ENCODE measurements at regions not wholly inside any gene's neighbourhood (a gene's known extent, or its start where the extent isn't known, plus 50 kb on each side); places are given as distances from the start of the nearest gene placed in this dataset.
A peak's percentile ranks its signal among the peaks of the same experiment; 100 is the strongest.

GRCh38 chr1:38371505-38371844 lies 324.9 kb upstream of the POU3F1 start:
- Histone ChIP-seq H3K9ac (ENCODE audit: low read depth in 1 of 2, low read length in 2 of 2) (no peak overlapping the region), H3K27me3 (ENCODE audit: control insufficient read depth in 4 of 4, insufficient read depth in 4 of 4, low read length in 3 of 4) (peaks cover 0 to 2% (median 0%) of the 10 kb centered on the region in 4 donors), H3K9me3 (ENCODE audit: control insufficient read depth in 4 of 4, low read length in 3 of 4) (peaks cover 2 to 10% (median 5%) of the 10 kb centered on the region in 4 donors), H3K36me3 (ENCODE audit: control insufficient read depth in 4 of 4, insufficient read depth in 3 of 4, low read depth in 1 of 4, low read length in 3 of 4) (no peaks in the 10 kb centered on the region), H3K4me1 (ENCODE audit: control insufficient read depth in 4 of 4, insufficient read depth in 4 of 4, low read length in 3 of 4) (no peaks in the 10 kb centered on the region), H3K4me3 (ENCODE audit: low read depth in 1 of 3, low read length in 3 of 3) (no peak overlapping the region), H3K27ac (ENCODE audit: low read depth in 1 of 2, low read length in 2 of 2) (no peak overlapping the region)
- TF ChIP-seq MAX (IDR thresholded peaks at IDR 0.05) (no peak), RAD21 (IDR thresholded peaks at IDR 0.05) (no peak), EGR1 (IDR thresholded peaks at IDR 0.05; ENCODE audit: low read depth in 2 of 2) (no peak)
- peak; percentile 9 for DNase-seq (ENCODE audit: low spot score)
- WGBS: 84% methylated on average over 1 of the region's 1 CpG

- Histone ChIP-seq H3K36me3 (ENCODE audit: control insufficient read depth in 4 of 4, insufficient read depth in 3 of 4, low read depth in 1 of 4, low read length in 3 of 4) (no peaks in the 10 kb centered on the region), H3K9ac (ENCODE audit: low read depth in 1 of 2, low read length in 2 of 2) (no peak overlapping the region), H3K9me3 (ENCODE audit: control insufficient read depth in 4 of 4, low read length in 3 of 4) (peaks cover 2 to 10% (median 5%) of the 10 kb centered on the region in 4 donors), H3K4me1 (ENCODE audit: control insufficient read depth in 4 of 4, insufficient read depth in 4 of 4, low read length in 3 of 4) (no peaks in the 10 kb centered on the region), H3K27ac (ENCODE audit: low read depth in 1 of 2, low read length in 2 of 2) (no peak overlapping the region), H3K4me3 (ENCODE audit: low read depth in 1 of 3, low read length in 3 of 3) (no peak overlapping the region), H3K27me3 (ENCODE audit: control insufficient read depth in 4 of 4, insufficient read depth in 4 of 4, low read length in 3 of 4) (peaks cover 0 to 2% (median 0%) of the 10 kb centered on the region in 4 donors)
- peak; percentile 5 for DNase-seq (ENCODE audit: low spot score)
- WGBS: 72% methylated on average over 14 of the region's 14 CpGs
- no peak for TF ChIP-seq SP1 (IDR thresholded peaks at IDR 0.05)
- TF ChIP-seq YY1 (IDR thresholded peaks at IDR 0.05): no peak
- no peak for TF ChIP-seq CTCF (IDR thresholded peaks at IDR 0.05; ENCODE audit: low read depth, low read length, missing input control)
- no peak for TF ChIP-seq TAF1 (conservative IDR thresholded peaks at IDR 0.05)
- no peak for TF ChIP-seq ATF3 (IDR thresholded peaks at IDR 0.05)
- TF ChIP-seq HNF4A (conservative IDR thresholded peaks at IDR 0.05): no peak
Measured at GRCh38 chr1:38370716-38371504, 324.3 kb upstream of the POU3F1 start.

GRCh38 chr1:38365242-38365641 lies 318.6 kb upstream of the POU3F1 start:
- no peak overlapping the region for H3K4me3 ChIP-seq (ENCODE audit: low read depth in 1 of 3, low read length in 3 of 3)
- whole genome bisulfite sequencing: 41% methylated on average over 1 of the region's 1 CpG
- DNase-seq (ENCODE audit: low spot score): no peak
- no peaks in the 10 kb centered on the region for H3K27me3 ChIP-seq (ENCODE audit: control insufficient read depth in 4 of 4, insufficient read depth in 4 of 4, low read length in 3 of 4)
- no peak overlapping the region for H3K27ac ChIP-seq (ENCODE audit: low read depth in 1 of 2, low read length in 2 of 2)
- H3K9me3 ChIP-seq (ENCODE audit: control insufficient read depth in 4 of 4, low read length in 3 of 4): no peaks in the 10 kb centered on the region
- TF ChIP-seq RXRA (IDR thresholded peaks at IDR 0.05) (no peak), FOXA1 (IDR thresholded peaks at IDR 0.05) (no peak), GABPA (IDR thresholded peaks at IDR 0.05 in 1 of 2, conservative IDR thresholded peaks at IDR 0.05 in 1 of 2) (no peak), ZBTB33 (IDR thresholded peaks at IDR 0.05) (no peak), REST (IDR thresholded peaks at IDR 0.05) (no peak), NR2F2 (IDR thresholded peaks at IDR 0.05) (no peak), EGR1 (IDR thresholded peaks at IDR 0.05; ENCODE audit: low read depth in 2 of 2) (no peak), HNF4A (conservative IDR thresholded peaks at IDR 0.05) (no peak), YY1 (IDR thresholded peaks at IDR 0.05) (no peak), SP1 (IDR thresholded peaks at IDR 0.05) (no peak), RAD21 (IDR thresholded peaks at IDR 0.05) (no peak), TAF1 (conservative IDR thresholded peaks at IDR 0.05) (no peak)
- no peak overlapping the region for H3K9ac ChIP-seq (ENCODE audit: low read depth in 1 of 2, low read length in 2 of 2)
- H3K36me3 ChIP-seq (ENCODE audit: control insufficient read depth in 4 of 4, insufficient read depth in 3 of 4, low read depth in 1 of 4, low read length in 3 of 4): no peaks in the 10 kb centered on the region
- H3K4me1 ChIP-seq (ENCODE audit: control insufficient read depth in 4 of 4, insufficient read depth in 4 of 4, low read length in 3 of 4): no peaks in the 10 kb centered on the region

Data from liver (tissue), 8 donors.